ENCODE measurements at regions not wholly inside any gene's neighbourhood (a gene's known extent, or its start where the extent isn't known, plus 50 kb on each side); places are given as distances from the start of the nearest gene placed in this dataset.

- TF ChIP-seq USF2 (IDR thresholded peaks at IDR 0.05; ENCODE audit: borderline replicate concordance, low read depth, low read length) (no peak), CTCF (IDR thresholded peaks at IDR 0.05 in 2 of 3, conservative IDR thresholded peaks at IDR 0.05 in 1 of 3; ENCODE audit: control insufficient read depth in 2 of 3, extremely low read depth in 1 of 3, insufficient read depth in 1 of 3, low read depth in 3 of 3, low read length in 3 of 3) (no peak), TAF1 (IDR thresholded peaks at IDR 0.05; ENCODE audit: borderline replicate concordance, low read depth, low read length) (no peak), HDAC6 (IDR thresholded peaks at IDR 0.05; ENCODE audit: unreplicated experiment) (no peak), CEBPB (IDR thresholded peaks at IDR 0.05; ENCODE audit: borderline replicate concordance in 1 of 2, low read depth in 2 of 2, low read length in 2 of 2) (no peak), ZNF592 (IDR thresholded peaks at IDR 0.05) (no peak), E4F1 (IDR thresholded peaks at IDR 0.05; ENCODE audit: borderline replicate concordance, partially characterized antibody) (no peak), FOXM1 (IDR thresholded peaks at IDR 0.05; ENCODE audit: low read depth, low read length) (no peak), RCOR1 (conservative IDR thresholded peaks at IDR 0.05; ENCODE audit: low read depth, low read length) (no peak), JUNB (IDR thresholded peaks at IDR 0.05) (no peak), ASH2L (IDR thresholded peaks at IDR 0.05; ENCODE audit: borderline replicate concordance, low read depth) (no peak), MTA3 (IDR thresholded peaks at IDR 0.05; ENCODE audit: borderline replicate concordance, low read length) (no peak)
These were observed 199.2 kb downstream of the RAD51AP2 start for GRCh38 chr2:17319090-17319489.
